Urinary bladder (tissue), 3 donors: ENCODE measurements at regions not wholly inside any gene's neighbourhood (a gene's known extent, or its start where the extent isn't known, plus 50 kb on each side); places are given as distances from the start of the nearest gene placed in this dataset.

Experiments
- DNase-seq: peaks from one replicate; pipeline ENCODE4 v3.0.0-alpha.2; 2015; ENCODE audit errors: extremely low spot score
- H3K27ac ChIP-seq: one replicate; pipeline ENCODE4 v1.5.1; 2013; ENCODE audit warnings: low read depth, mild to moderate bottlenecking, moderate library complexity
- H3K36me3 ChIP-seq: one replicate; pipeline ENCODE4 v1.6.1; 2013; ENCODE audit warnings: mild to moderate bottlenecking, moderate library complexity; ENCODE audit not compliant: insufficient read depth
- H3K4me1 ChIP-seq: one replicate; pipeline ENCODE4 v1.6.1; 2013; ENCODE audit warnings: mild to moderate bottlenecking, moderate library complexity; ENCODE audit not compliant: insufficient read depth
- H3K4me3 ChIP-seq: one replicate; pipeline ENCODE4 v1.5.1; 2013; ENCODE audit warnings: low read depth, low read length
- WGBS: extraction: QIAGEN DNeasy Blood & Tissue Kit; methylation state at CpG from one replicate; pipeline ENCODE4 v1.1.7; 2013; 5-methylcytosine and 5-hydroxymethylcytosine counted together
- donor health status: healthy with polysubstance abuse.
- donor health status: healthy.

GRCh38 chr18:70674896-70675295 is 386.1 kb downstream of the SOCS6 start:
- Histone ChIP-seq H3K4me1 (no peaks in the 10 kb centered on the region), H3K36me3 (no peaks in the 10 kb centered on the region), H3K4me3 (no peak overlapping the region), H3K27ac (no peak overlapping the region)
- WGBS = 84% methylated on average over 3 of the region's 3 CpGs
- no peak for DNase-seq

GRCh38 chr18:70673831-70674230 is 385.0 kb downstream of the SOCS6 start:
- WGBS = 49% methylated on average over 6 of the region's 6 CpGs
- no peak overlapping the region for H3K4me3 ChIP-seq
- no peaks in the 10 kb centered on the region for H3K36me3 ChIP-seq
- no peaks in the 10 kb centered on the region for H3K4me1 ChIP-seq
- H3K27ac ChIP-seq = no peak overlapping the region
- no peak for DNase-seq

- WGBS = 69% methylated on average over 5 of the region's 5 CpGs
- no peak overlapping the region for H3K27ac ChIP-seq
- H3K36me3 ChIP-seq = no peaks in the 10 kb centered on the region
- DNase-seq = no peak
- no peaks in the 10 kb centered on the region for H3K4me1 ChIP-seq
- no peak overlapping the region for H3K4me3 ChIP-seq
Measured at GRCh38 chr18:70672581-70672980, 383.7 kb downstream of the SOCS6 start.

- Histone ChIP-seq H3K4me1 (no peaks in the 10 kb centered on the region), H3K36me3 (no peaks in the 10 kb centered on the region), H3K4me3 (no peak overlapping the region), H3K27ac (no peak overlapping the region)
- WGBS = 80% methylated on average over 9 of the region's 9 CpGs
- no peak for DNase-seq
Measured at GRCh38 chr18:70671889-70672565, 383.2 kb downstream of the SOCS6 start.

GRCh38 chr18:70666936-70667335 is 378.1 kb downstream of the SOCS6 start:
- Histone ChIP-seq H3K36me3 (no peaks in the 10 kb centered on the region), H3K27ac (no peak overlapping the region), H3K4me1 (no peaks in the 10 kb centered on the region), H3K4me3 (no peak overlapping the region)
- DNase-seq = no peak

GRCh38 chr18:70663141-70663540 is 374.3 kb downstream of the SOCS6 start:
- Histone ChIP-seq H3K4me3 (no peak overlapping the region), H3K27ac (no peak overlapping the region), H3K36me3 (no peaks in the 10 kb centered on the region), H3K4me1 (no peaks in the 10 kb centered on the region)
- WGBS = 38% methylated on average over 2 of the region's 2 CpGs
- DNase-seq = no peak

GRCh38 chr18:70662588-70662987 is 373.7 kb downstream of the SOCS6 start:
- Histone ChIP-seq H3K27ac (no peak overlapping the region), H3K4me1 (no peaks in the 10 kb centered on the region), H3K36me3 (no peaks in the 10 kb centered on the region), H3K4me3 (no peak overlapping the region)
- 86% methylated on average over 4 of the region's 4 CpGs for WGBS
- DNase-seq = no peak

- Histone ChIP-seq H3K4me3 (no peak overlapping the region), H3K36me3 (no peaks in the 10 kb centered on the region), H3K27ac (no peak overlapping the region), H3K4me1 (no peaks in the 10 kb centered on the region)
- DNase-seq = no peak
- 49% methylated on average over 13 of the region's 13 CpGs for WGBS
Measured at GRCh38 chr18:70659036-70659925, 370.4 kb downstream of the SOCS6 start.

- H3K4me1 ChIP-seq = no peaks in the 10 kb centered on the region
- H3K36me3 ChIP-seq = no peaks in the 10 kb centered on the region
- no peak for DNase-seq
- H3K4me3 ChIP-seq = no peak overlapping the region
- H3K27ac ChIP-seq = no peak overlapping the region
Measured at GRCh38 chr18:70653671-70654070, 364.8 kb downstream of the SOCS6 start.

- H3K27ac ChIP-seq = no peak overlapping the region
- no peak overlapping the region for H3K4me3 ChIP-seq
- 91% methylated on average over 2 of the region's 2 CpGs for WGBS
- H3K4me1 ChIP-seq = no peaks in the 10 kb centered on the region
- no peak for DNase-seq
- no peaks in the 10 kb centered on the region for H3K36me3 ChIP-seq
Measured at GRCh38 chr18:70650878-70651277, 362.0 kb downstream of the SOCS6 start.

GRCh38 chr18:70649683-70650082 is 360.8 kb downstream of the SOCS6 start:
- WGBS = 91% methylated on average over 7 of the region's 7 CpGs
- H3K27ac ChIP-seq = no peak overlapping the region
- DNase-seq = no peak
- no peaks in the 10 kb centered on the region for H3K36me3 ChIP-seq
- H3K4me1 ChIP-seq = no peaks in the 10 kb centered on the region
- no peak overlapping the region for H3K4me3 ChIP-seq

GRCh38 chr18:70645971-70646370 is 357.1 kb downstream of the SOCS6 start:
- Histone ChIP-seq H3K36me3 (no peaks in the 10 kb centered on the region), H3K4me3 (no peak overlapping the region), H3K27ac (no peak overlapping the region), H3K4me1 (no peaks in the 10 kb centered on the region)
- WGBS = 79% methylated on average over 5 of the region's 5 CpGs
- no peak for DNase-seq

GRCh38 chr18:70643812-70644211 is 355.0 kb downstream of the SOCS6 start:
- Histone ChIP-seq H3K36me3 (no peaks in the 10 kb centered on the region), H3K4me1 (no peaks in the 10 kb centered on the region), H3K4me3 (no peak overlapping the region), H3K27ac (no peak overlapping the region)
- no peak for DNase-seq
- 82% methylated on average over 1 of the region's 1 CpG for WGBS

- Histone ChIP-seq H3K4me1 (no peaks in the 10 kb centered on the region), H3K27ac (no peak overlapping the region), H3K4me3 (no peak overlapping the region), H3K36me3 (no peaks in the 10 kb centered on the region)
- 59% methylated on average over 6 of the region's 6 CpGs for WGBS
- no peak for DNase-seq
Measured at GRCh38 chr18:70641156-70641775, 352.4 kb downstream of the SOCS6 start.
